Stimulated activated naive CD8-positive, alpha-beta T cell treated with anti-CD3 and anti-CD28 coated beads, Interleukin-15, Interleukin-2, amounts not matched to agents 100 ng/mL and 50 ng/mL, for 24 hours (primary cell): ENCODE measurements at regions not wholly inside any gene's neighbourhood (a gene's known extent, or its start where the extent isn't known, plus 50 kb on each side); places are given as distances from the start of the nearest gene placed in this dataset.
"Not testable (repeated sequence)": the region's sequence is repeated elsewhere in the genome, so short reads cannot be mapped to it uniquely, and the experiment has no call there.

ENCODE experiments used
- H3K27ac Mint-ChIP-seq: one replicate; pipeline ENCODE4 v1.8.0; 2021; ENCODE audit warnings: mild to moderate bottlenecking, mixed read lengths
- H3K27me3 Mint-ChIP-seq: one replicate; pipeline ENCODE4 v1.8.0; 2021; ENCODE audit warnings: mixed read lengths
- H3K36me3 Mint-ChIP-seq: one replicate; pipeline ENCODE4 v1.8.0; 2021; ENCODE audit warnings: low read depth, mixed read lengths
- H3K4me1 Mint-ChIP-seq: one replicate; pipeline ENCODE4 v1.8.0; 2021; ENCODE audit warnings: low read depth, mixed read lengths
- H3K4me3 Mint-ChIP-seq: one replicate; pipeline ENCODE4 v1.8.0; 2021; ENCODE audit warnings: mild to moderate bottlenecking, mixed read lengths
- H3K9me3 Mint-ChIP-seq: one replicate; pipeline ENCODE4 v1.8.0; 2021; ENCODE audit warnings: mixed read lengths

- Mint-ChIP-seq H3K27me3 (no peaks in the 10 kb centered on the region), H3K27ac (no peak overlapping the region), H3K4me1 (no peaks in the 10 kb centered on the region), H3K9me3 (peaks cover 4% of the 10 kb centered on the region), H3K36me3 (no peaks in the 10 kb centered on the region), H3K4me3 (no peak overlapping the region)
Observed at GRCh38 chr3:869734-870133, 223.1 kb upstream of the CNTN6 start.

GRCh38 chr3:871651-872050 lies 221.2 kb upstream of the CNTN6 start:
- Mint-ChIP-seq H3K4me3 (no peak overlapping the region), H3K36me3 (no peaks in the 10 kb centered on the region), H3K9me3 (peaks cover 5% of the 10 kb centered on the region), H3K27me3 (no peaks in the 10 kb centered on the region), H3K27ac (no peak overlapping the region), H3K4me1 (no peaks in the 10 kb centered on the region)

- no peaks in the 10 kb centered on the region for H3K27me3 Mint-ChIP-seq
- H3K4me3 Mint-ChIP-seq, result no peak overlapping the region
- no peaks in the 10 kb centered on the region for H3K36me3 Mint-ChIP-seq
- H3K4me1 Mint-ChIP-seq, result no peaks in the 10 kb centered on the region
- H3K27ac Mint-ChIP-seq, result no peak overlapping the region
- peaks cover 27% of the 10 kb centered on the region for H3K9me3 Mint-ChIP-seq
Observed at GRCh38 chr3:877001-877400, 215.8 kb upstream of the CNTN6 start.

DNA sequence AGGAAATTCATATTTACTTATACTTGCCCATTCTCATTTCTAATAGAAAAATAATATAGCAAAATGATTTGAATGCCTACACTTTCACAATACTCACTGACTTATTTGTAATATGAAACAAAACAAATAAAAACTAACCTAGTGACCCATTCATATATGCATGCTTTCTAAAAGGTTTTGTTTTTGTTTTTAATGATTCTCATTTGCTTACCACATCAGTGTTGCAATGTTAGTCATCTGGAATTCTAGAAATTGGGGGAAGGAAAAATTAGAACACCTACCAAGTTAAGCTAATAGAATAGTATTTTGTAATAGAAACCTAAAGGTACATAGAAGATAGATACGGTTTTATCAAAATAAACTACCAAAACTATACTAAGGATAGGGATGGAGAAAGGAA lies 214.1 kb upstream of the CNTN6 start:
- H3K27me3 Mint-ChIP-seq, result no peaks in the 10 kb centered on the region
- peaks cover 27% of the 10 kb centered on the region for H3K9me3 Mint-ChIP-seq
- H3K4me3 Mint-ChIP-seq, result no peak overlapping the region
- no peaks in the 10 kb centered on the region for H3K4me1 Mint-ChIP-seq
- no peak overlapping the region for H3K27ac Mint-ChIP-seq
- no peaks in the 10 kb centered on the region for H3K36me3 Mint-ChIP-seq

- no peak overlapping the region for H3K27ac Mint-ChIP-seq
- H3K4me1 Mint-ChIP-seq, result no peaks in the 10 kb centered on the region
- H3K9me3 Mint-ChIP-seq, result peaks cover 28% of the 10 kb centered on the region
- no peak overlapping the region for H3K4me3 Mint-ChIP-seq
- no peaks in the 10 kb centered on the region for H3K27me3 Mint-ChIP-seq
- no peaks in the 10 kb centered on the region for H3K36me3 Mint-ChIP-seq
Observed at GRCh38 chr3:880371-880770, 212.5 kb upstream of the CNTN6 start.

- Mint-ChIP-seq H3K36me3 (no peaks in the 10 kb centered on the region), H3K9me3 (peaks cover 29% of the 10 kb centered on the region)
Observed at GRCh38 chr3:882533-882932, 210.3 kb upstream of the CNTN6 start.

DNA sequence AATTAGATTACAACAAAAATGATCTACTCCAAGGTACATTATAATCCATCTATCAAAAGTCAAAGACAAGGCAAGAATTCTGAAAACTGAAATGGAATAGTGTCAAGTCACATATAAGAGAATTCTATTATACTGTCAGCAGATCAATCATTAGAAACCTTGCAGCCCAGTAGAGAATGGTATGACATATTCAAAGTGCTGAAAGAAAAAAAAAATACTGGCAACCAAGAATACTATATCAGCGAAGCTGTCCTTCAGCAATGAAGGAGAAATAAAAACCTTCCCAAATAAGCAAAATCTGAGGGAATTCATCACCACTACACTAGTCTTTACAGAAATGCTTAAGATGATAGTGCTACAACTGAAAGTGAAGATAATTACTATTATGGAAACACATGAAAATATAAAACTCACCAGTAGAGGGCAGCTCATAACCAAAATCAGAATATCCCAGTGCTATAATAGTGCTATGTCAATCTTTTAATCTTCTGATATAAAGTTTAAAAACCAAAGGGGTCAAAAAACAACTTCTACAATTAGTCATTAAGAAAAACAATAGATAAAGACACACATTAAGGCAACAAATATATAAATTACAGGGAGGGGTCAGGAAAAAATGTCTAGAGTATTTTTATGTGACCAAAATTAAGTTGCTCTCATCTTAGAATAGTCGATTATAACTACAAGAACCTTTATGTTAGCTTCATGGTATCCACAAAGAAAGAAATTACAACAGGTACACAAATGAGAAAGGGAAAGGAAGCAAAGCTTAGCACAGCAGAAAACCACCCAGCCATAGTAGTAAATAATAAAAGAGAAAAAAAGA lies 190.7 kb upstream of the CNTN6 start:
- Mint-ChIP-seq H3K4me3 (no peak overlapping the region), H3K36me3 (no peaks in the 10 kb centered on the region), H3K4me1 (no peaks in the 10 kb centered on the region), H3K27me3 (no peaks in the 10 kb centered on the region), H3K9me3 (peaks cover 21% of the 10 kb centered on the region), H3K27ac (no peak overlapping the region)

More at GRCh38 chr3:882533-882932, 210.3 kb upstream of the CNTN6 start:
- no peak overlapping the region for H3K4me3 Mint-ChIP-seq
- H3K4me1 Mint-ChIP-seq, result no peaks in the 10 kb centered on the region
- no peaks in the 10 kb centered on the region for H3K27me3 Mint-ChIP-seq
- no peak overlapping the region for H3K27ac Mint-ChIP-seq

- Mint-ChIP-seq H3K4me3 (no peak overlapping the region), H3K27ac (no peak overlapping the region), H3K27me3 (no peaks in the 10 kb centered on the region), H3K9me3 (peaks cover 25% of the 10 kb centered on the region), H3K4me1 (no peaks in the 10 kb centered on the region), H3K36me3 (no peaks in the 10 kb centered on the region)
Observed at GRCh38 chr3:905217-905616, 187.6 kb upstream of the CNTN6 start.

- Mint-ChIP-seq H3K27me3 (no peaks in the 10 kb centered on the region), H3K4me3 (no peak overlapping the region), H3K4me1 (no peaks in the 10 kb centered on the region), H3K36me3 (no peaks in the 10 kb centered on the region), H3K9me3 (peaks cover 22% of the 10 kb centered on the region), H3K27ac (peak overlapping the region; percentile 19)
Observed at GRCh38 chr3:906739-907138, 186.1 kb upstream of the CNTN6 start.

GRCh38 chr3:908839-909238 lies 184.0 kb upstream of the CNTN6 start:
- no peaks in the 10 kb centered on the region for H3K4me1 Mint-ChIP-seq
- no peak overlapping the region for H3K27ac Mint-ChIP-seq
- no peak overlapping the region for H3K4me3 Mint-ChIP-seq
- H3K36me3 Mint-ChIP-seq, result no peaks in the 10 kb centered on the region
- H3K9me3 Mint-ChIP-seq, result peaks cover 18% of the 10 kb centered on the region
- no peaks in the 10 kb centered on the region for H3K27me3 Mint-ChIP-seq

DNA sequence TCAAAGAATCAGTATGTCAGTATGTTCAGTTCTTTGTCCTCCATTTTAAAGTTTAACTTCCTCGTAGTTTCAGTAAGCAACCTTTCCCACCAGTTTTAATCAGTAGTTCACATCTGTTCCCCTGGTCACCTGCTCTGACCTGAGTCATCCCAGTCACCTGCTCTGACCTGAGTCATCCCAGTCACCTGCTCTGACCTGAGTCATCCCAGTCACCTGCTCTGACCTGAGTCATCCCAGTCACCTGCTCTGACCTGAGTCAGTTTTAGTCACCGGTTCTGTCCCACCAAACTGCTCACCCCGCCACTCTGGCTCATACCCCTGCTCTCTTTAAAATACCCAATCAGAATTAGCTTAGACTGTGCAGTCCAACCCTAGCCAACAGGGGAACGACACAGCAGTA lies 180.1 kb upstream of the CNTN6 start:
- H3K27ac Mint-ChIP-seq, H3K4me3 Mint-ChIP-seq: not testable (repeated sequence)

GRCh38 chr3:923161-923910 lies 169.5 kb upstream of the CNTN6 start:
- H3K27me3 Mint-ChIP-seq, result no peaks in the 10 kb centered on the region
- no peak overlapping the region for H3K4me3 Mint-ChIP-seq
- peaks cover 8% of the 10 kb centered on the region for H3K9me3 Mint-ChIP-seq
- H3K36me3 Mint-ChIP-seq, result no peaks in the 10 kb centered on the region
- H3K4me1 Mint-ChIP-seq, result no peaks in the 10 kb centered on the region
- no peak overlapping the region for H3K27ac Mint-ChIP-seq

More for the DNA sequence above, 180.1 kb upstream of the CNTN6 start:
- not testable (repeated sequence) for H3K9me3 Mint-ChIP-seq, H3K4me1 Mint-ChIP-seq, H3K36me3 Mint-ChIP-seq, H3K27me3 Mint-ChIP-seq

DNA sequence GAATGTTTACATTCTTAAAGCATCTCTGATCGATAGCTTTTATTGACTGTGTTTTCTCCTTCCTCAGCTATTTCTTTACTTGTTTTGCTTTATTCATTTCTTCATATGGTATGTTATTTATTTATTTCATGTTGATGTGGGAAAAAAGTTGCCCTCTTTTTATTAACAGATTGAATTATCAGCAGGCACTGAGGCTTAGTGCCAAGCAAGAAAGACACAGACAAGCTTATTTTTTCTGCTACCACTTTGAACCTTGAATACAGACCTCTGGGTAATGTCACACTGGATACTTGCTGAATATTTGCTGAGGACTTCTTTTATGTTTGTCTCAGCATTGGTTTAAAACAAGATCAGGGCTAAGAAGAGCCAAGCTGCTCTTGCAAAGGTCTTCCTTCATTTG lies 162.0 kb upstream of the CNTN6 start:
- Mint-ChIP-seq H3K9me3 (no peaks in the 10 kb centered on the region), H3K36me3 (no peaks in the 10 kb centered on the region), H3K4me1 (no peaks in the 10 kb centered on the region), H3K27me3 (no peaks in the 10 kb centered on the region), H3K27ac (no peak overlapping the region), H3K4me3 (no peak overlapping the region)

DNA sequence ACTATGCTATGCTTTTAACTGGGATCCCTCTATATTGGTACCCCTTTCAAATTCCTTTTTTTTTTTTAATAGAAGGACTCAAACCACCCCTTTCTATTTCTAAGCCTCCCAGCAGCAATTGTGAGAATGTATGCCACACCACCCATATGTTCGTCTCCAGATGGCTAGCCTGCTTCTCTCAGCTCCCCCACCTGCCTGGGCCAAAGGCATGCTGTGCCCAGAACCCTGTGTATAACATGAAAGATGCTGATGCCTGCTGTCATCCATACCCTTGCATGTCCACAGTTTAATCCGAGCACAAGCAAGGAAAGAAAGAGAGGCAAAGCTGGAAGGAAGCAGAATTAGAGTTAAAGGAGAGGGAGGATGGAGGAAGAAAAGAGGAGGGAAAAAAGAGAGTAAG lies 159.5 kb upstream of the CNTN6 start:
- no peaks in the 10 kb centered on the region for H3K4me1 Mint-ChIP-seq
- no peaks in the 10 kb centered on the region for H3K36me3 Mint-ChIP-seq
- H3K4me3 Mint-ChIP-seq, result no peak overlapping the region
- H3K27ac Mint-ChIP-seq, result no peak overlapping the region
- H3K27me3 Mint-ChIP-seq, result no peaks in the 10 kb centered on the region
- no peaks in the 10 kb centered on the region for H3K9me3 Mint-ChIP-seq

GRCh38 chr3:944786-945185 lies 148.0 kb upstream of the CNTN6 start:
- H3K36me3 Mint-ChIP-seq, result no peaks in the 10 kb centered on the region
- H3K9me3 Mint-ChIP-seq, result peaks cover 13% of the 10 kb centered on the region
- no peak overlapping the region for H3K27ac Mint-ChIP-seq
- H3K4me1 Mint-ChIP-seq, result no peaks in the 10 kb centered on the region
- H3K4me3 Mint-ChIP-seq, result no peak overlapping the region
- H3K27me3 Mint-ChIP-seq, result no peaks in the 10 kb centered on the region
